K562 (cell line): ENCODE measurements at regions not wholly inside any gene's neighbourhood (a gene's known extent, or its start where the extent isn't known, plus 50 kb on each side); places are given as distances from the start of the nearest gene placed in this dataset.

ENCODE experiments used
- ATAC-seq: fragments of 200-7000 bp; cut with Tn5 transposase; 3 replicates; pipeline ENCODE4 v1.9.1; 2020; ENCODE audit warnings: moderate library complexity
- BruUV-seq: library from RNA; stranded (reverse); fragments of 400-500 nt; replicated peaks from 2 replicates; lab custom pipeline; 2021; lab: Mats Ljungman, UMichigan
- CTCF ChIA-PET: fragments of 300-600 bp; formaldehyde crosslinking; extraction: SDS; loops from one replicate; lab custom pipeline; 2021; ENCODE audit warnings: low intra/inter-chr PET ratio; lab: Yijun Ruan, JAX
- POLR2A ChIA-PET: fragments of 300-600, 350-650 bp; sonication (Branson Sonifier 250); formaldehyde crosslinking; extraction: SDS; loops from one replicate; lab custom pipeline; 2021; ENCODE audit warnings: antibody characterized with exemption, inconsistent platforms; lab: Yijun Ruan, JAX
- DNase-seq, 4 experiments: peaks; one replicate each; pipeline versions ENCODE4 v3.0.0 to v3.0.0-alpha.2; 2011 to 2018; ENCODE audit warnings: low spot score in 3 of 4, mixed read lengths in 3 of 4; ENCODE audit errors: extremely low read depth in 1 of 4
- FAIRE-seq: peaks from 2 replicates; lab custom pipeline; 2011; peaks lifted over from hg19 to GRCh38; lab: Jason Lieb, UNC
- H2AFZ ChIP-seq: 2 replicates; pipeline ENCODE4 v1.6.0; 2011; ENCODE audit warnings: low read depth, low read length, control low read depth, inconsistent platforms
- H3K27ac ChIP-seq: fragments of 200-600 bp; 3 replicates; pipeline ENCODE4 v1.8.0; 2011; ENCODE audit warnings: low read depth, mild to moderate bottlenecking, control low read depth, inconsistent platforms, low read length, moderate library complexity, mixed read lengths; ENCODE audit errors: extremely low read depth
- H3K27me3 ChIP-seq, 2 experiments: fragments of 300-600 bp in 1 of 2; 2 replicates in 1 of 2; 3 replicates in 1 of 2; pipeline versions ENCODE4 v1.6.0 to v1.8.0; 2011; ENCODE audit warnings: inconsistent platforms in 2 of 2, low read length in 2 of 2, mild to moderate bottlenecking in 1 of 2, mixed read lengths in 1 of 2, moderate library complexity in 1 of 2; ENCODE audit not compliant: control insufficient read depth in 2 of 2, insufficient read depth in 2 of 2
- H3K36me3 ChIP-seq: fragments of 300-600 bp; 3 replicates; pipeline ENCODE4 v1.8.0; 2011; ENCODE audit warnings: mild to moderate bottlenecking, low read length, inconsistent platforms; ENCODE audit not compliant: control insufficient read depth, insufficient read depth
- H3K4me1 ChIP-seq, 2 experiments: fragments of 200-600 bp in 1 of 2; replicated peaks in 1 of 2; 2 replicates in 1 of 2; 3 replicates in 1 of 2; pipeline versions ENCODE4 v1.5.1 to v1.8.0; 2011; ENCODE audit warnings: inconsistent platforms in 2 of 2, low read length in 2 of 2, mild to moderate bottlenecking in 1 of 2, mixed read lengths in 1 of 2, moderate library complexity in 1 of 2; ENCODE audit not compliant: control insufficient read depth in 2 of 2, insufficient read depth in 2 of 2
- H3K4me2 ChIP-seq: 2 replicates; pipeline ENCODE4 v1.6.1; 2011; ENCODE audit warnings: low read length, control low read depth, inconsistent platforms, mixed read lengths; ENCODE audit not compliant: insufficient read depth
- H3K4me3 ChIP-seq: fragments of 200-600 bp; sonication (generic), shearing (Covaris generic); 2 replicates; pipeline ENCODE4 v1.5.1; 2016; ENCODE audit warnings: control low read depth, inconsistent platforms
- H3K79me2 ChIP-seq: fragments of 200-600 bp; 3 replicates; pipeline ENCODE4 v1.8.0; 2011; ENCODE audit warnings: low read length, inconsistent platforms; ENCODE audit not compliant: control insufficient read depth, insufficient read depth
- H3K9ac ChIP-seq, 2 experiments: 2 replicates each; pipeline versions ENCODE4 v1.6.0 to v1.6.1; 2011; ENCODE audit warnings: low read depth in 2 of 2, low read length in 2 of 2, control low read depth in 1 of 2, inconsistent platforms in 1 of 2, mild to moderate bottlenecking in 1 of 2, mixed read lengths in 1 of 2; ENCODE audit not compliant: insufficient read depth in 1 of 2
- H3K9me1 ChIP-seq: one replicate; pipeline ENCODE4 v1.6.0; 2011; ENCODE audit warnings: inconsistent platforms, mild to moderate bottlenecking, low read length, moderate library complexity; ENCODE audit not compliant: control insufficient read depth, insufficient read depth
- H3K9me3 ChIP-seq: replicated peaks from 2 replicates; pipeline ENCODE4 v1.5.1; 2011; ENCODE audit warnings: low read depth, low read length, inconsistent platforms; ENCODE audit not compliant: control insufficient read depth, insufficient read depth
- H4K20me1 ChIP-seq: replicated peaks from 2 replicates; pipeline ENCODE4 v1.6.1; 2011; ENCODE audit warnings: low read length, inconsistent platforms, mixed read lengths; ENCODE audit not compliant: control insufficient read depth, insufficient read depth
- BACH1 ChIP-seq: fragments of 200-800 bp; sonication (Bioruptor generic); IDR thresholded peaks from 2 replicates; pipeline ENCODE4 v1.6.1; 2016; ENCODE audit warnings: missing genetic modification characterization, missing compliant biosample characterization
- CEBPZ ChIP-seq: fragments of 150-350 bp; IDR thresholded peaks from 2 replicates; pipeline ENCODE4 v1.6.1; 2014; ENCODE audit warnings: low read depth, mild to moderate bottlenecking, low read length, borderline replicate concordance
- CGGBP1 ChIP-seq: fragments of 250-450 bp; sonication (Bioruptor Pico); IDR thresholded peaks from 2 replicates; pipeline ENCODE4 v1.9.0; 2021; ENCODE audit warnings: mild to moderate bottlenecking
- GATAD2B ChIP-seq: fragments of 450-650 bp; IDR thresholded peaks from 2 replicates; pipeline ENCODE4 v1.6.1; 2017; ENCODE audit warnings: mild to moderate bottlenecking, borderline replicate concordance
- MAZ ChIP-seq, 2 experiments: fragments of 450-650 bp in 1 of 2; sonication (generic) in 1 of 2; formaldehyde crosslinking; IDR thresholded peaks in 1 of 2; conservative IDR thresholded peaks in 1 of 2; 2 replicates each; pipeline versions ENCODE4 v1.4.0 to v1.5.0; 2020; ENCODE audit warnings: mild to moderate bottlenecking in 1 of 2, missing genetic modification reagents in 1 of 2
- MXI1 ChIP-seq: IDR thresholded peaks from 2 replicates; pipeline ENCODE4 v1.6.1; 2011; ENCODE audit warnings: low read depth, mild to moderate bottlenecking, improper control_type of control experiment, low read length
- SMAD2 ChIP-seq: fragments of 150-350 bp; IDR thresholded peaks from 2 replicates; pipeline ENCODE4 v1.6.1; 2014; ENCODE audit warnings: low read depth, mild to moderate bottlenecking, low read length
- SNRNP70 ChIP-seq: fragments of 200-400 bp; formaldehyde crosslinking; optimal IDR thresholded peaks from 2 replicates; pipeline ENCODE3; 2017; ENCODE audit warnings: low read depth, low read length
- ZNF143 ChIP-seq: sonication (generic); formaldehyde crosslinking; IDR thresholded peaks from 2 replicates; pipeline ENCODE4 v1.9.0; 2022; ENCODE audit warnings: mild to moderate bottlenecking, missing genetic modification reagents
- ZNF436 ChIP-seq: fragments of 250-450, 450-650 bp; sonication (Bioruptor Pico); formaldehyde crosslinking; IDR thresholded peaks from 2 replicates; pipeline ENCODE4 v1.7.0; 2020; ENCODE audit warnings: mild to moderate bottlenecking
- ZNF449 ChIP-seq: fragments of 250-450 bp; sonication (Bioruptor Pico); IDR thresholded peaks from 2 replicates; pipeline ENCODE4 v1.8.0; 2022; ENCODE audit warnings: moderate library complexity, mild to moderate bottlenecking, inconsistent platforms
- WGBS: fragments of 100-300 bp; shearing (Covaris generic); methylation state at CpG from one replicate; pipeline ENCODE4 v1.1.6; 2016; ENCODE audit warnings: low coverage, mixed read lengths; ENCODE audit not compliant: insufficient coverage; ENCODE audit errors: missing lambda C conversion rate; 5-methylcytosine and 5-hydroxymethylcytosine counted together
- in situ Hi-C: fragments of 300-500 bp; cut with MboI; formaldehyde crosslinking; loops from 4 replicates; pipeline ENCODE4 v1.15.0; 2018; ENCODE audit warnings: inconsistent platforms, mixed read lengths
- intact Hi-C: fragments of 100-400 bp; cut with micrococcal nuclease; formaldehyde crosslinking; loops from 2 replicates; pipeline ENCODE4 v1.14.2; 2022
- TF ChIP-seq, protein P1 (sequence below): fragments of 450-650 bp; formaldehyde crosslinking; IDR thresholded peaks from 2 replicates; pipeline ENCODE4 v1.4.0; 2020; ENCODE audit warnings: mild to moderate bottlenecking, moderate library complexity

DNA sequence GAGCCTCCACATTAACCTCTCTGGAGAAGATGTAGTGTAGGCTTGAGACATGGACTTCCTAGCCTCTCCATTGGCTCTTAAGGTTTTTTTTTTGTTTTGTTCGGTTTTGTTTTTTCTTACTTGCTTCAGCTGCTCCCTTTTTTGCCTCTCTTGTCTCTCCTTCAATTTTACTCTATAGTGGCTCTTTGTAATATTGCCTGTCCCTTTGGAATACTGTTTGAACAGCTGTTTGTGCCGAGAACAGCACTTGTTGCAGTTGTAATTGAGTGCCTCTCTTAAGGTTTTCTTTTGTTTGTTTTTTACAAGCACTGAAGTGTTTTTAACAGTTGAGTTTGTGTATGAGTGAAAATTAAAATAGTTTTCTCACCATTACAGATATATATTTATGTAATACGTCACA is 567.7 kb downstream of the LRFN5 start (continued):
- TF ChIP-seq CEBPZ (no peak), ZNF143 (no peak), GATAD2B (no peak)

GRCh38 chr14:42173206-42173605 is 566.5 kb downstream of the LRFN5 start:
- 0% methylated on average over 1 of the region's 1 CpG for WGBS
- Histone ChIP-seq H2AFZ (no peak overlapping the region), H3K27ac (no peak overlapping the region)
- no TSS peak for BruUV-seq
- no peak for FAIRE-seq
- DNase-seq, result no peak
- intact Hi-C loops, result no loop called here
- TF ChIP-seq CGGBP1 (CRISPR knock-in tag) (no peak), BACH1 (no peak), MAZ (CRISPR knock-in tag; conservative IDR thresholded peaks at IDR 0.05 in 1 of 2, IDR thresholded peaks at IDR 0.05 in 1 of 2) (no peak), MXI1 (no peak), SMAD2 (no peak), ZNF449 (CRISPR knock-in tag) (no peak), SNRNP70 (no peak), ZNF436 (CRISPR knock-in tag) (no peak)
- TF ChIP-seq, protein P1, sequence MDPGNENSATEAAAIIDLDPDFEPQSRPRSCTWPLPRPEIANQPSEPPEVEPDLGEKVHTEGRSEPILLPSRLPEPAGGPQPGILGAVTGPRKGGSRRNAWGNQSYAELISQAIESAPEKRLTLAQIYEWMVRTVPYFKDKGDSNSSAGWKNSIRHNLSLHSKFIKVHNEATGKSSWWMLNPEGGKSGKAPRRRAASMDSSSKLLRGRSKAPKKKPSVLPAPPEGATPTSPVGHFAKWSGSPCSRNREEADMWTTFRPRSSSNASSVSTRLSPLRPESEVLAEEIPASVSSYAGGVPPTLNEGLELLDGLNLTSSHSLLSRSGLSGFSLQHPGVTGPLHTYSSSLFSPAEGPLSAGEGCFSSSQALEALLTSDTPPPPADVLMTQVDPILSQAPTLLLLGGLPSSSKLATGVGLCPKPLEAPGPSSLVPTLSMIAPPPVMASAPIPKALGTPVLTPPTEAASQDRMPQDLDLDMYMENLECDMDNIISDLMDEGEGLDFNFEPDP (CRISPR knock-in tag), result no peak
- TF ChIP-seq, all 486 proteins: peak for 0
- no peaks in the 10 kb centered on the region for H3K36me3 ChIP-seq
- H3K4me3 ChIP-seq, result no peak overlapping the region
- H3K27me3 ChIP-seq, result no peaks in the 10 kb centered on the region
- in situ Hi-C loops, result no loop called here
- H3K9ac ChIP-seq, result no peak overlapping the region
- no peaks in the 10 kb centered on the region for H3K79me2 ChIP-seq
- no peaks in the 10 kb centered on the region for H3K9me1 ChIP-seq
- no peak overlapping the region for H3K4me2 ChIP-seq
- H3K4me1 ChIP-seq, result no peaks in the 10 kb centered on the region
- ATAC-seq, result no peak
- ChIA-PET POLR2A (no interaction called here), CTCF (no interaction called here)
- no peaks in the 10 kb centered on the region for H4K20me1 ChIP-seq
- H3K9me3 ChIP-seq, result no peaks in the 10 kb centered on the region
